ENCODE measurements at regions not wholly inside any gene's neighbourhood (a gene's known extent, or its start where the extent isn't known, plus 50 kb on each side); places are given as distances from the start of the nearest gene placed in this dataset.

- no peak for DNase-seq (ENCODE audit: low read depth)
- H3K4me3 ChIP-seq (ENCODE audit: low read depth, low read length), result no peak overlapping the region
- TF ChIP-seq, protein P1, sequence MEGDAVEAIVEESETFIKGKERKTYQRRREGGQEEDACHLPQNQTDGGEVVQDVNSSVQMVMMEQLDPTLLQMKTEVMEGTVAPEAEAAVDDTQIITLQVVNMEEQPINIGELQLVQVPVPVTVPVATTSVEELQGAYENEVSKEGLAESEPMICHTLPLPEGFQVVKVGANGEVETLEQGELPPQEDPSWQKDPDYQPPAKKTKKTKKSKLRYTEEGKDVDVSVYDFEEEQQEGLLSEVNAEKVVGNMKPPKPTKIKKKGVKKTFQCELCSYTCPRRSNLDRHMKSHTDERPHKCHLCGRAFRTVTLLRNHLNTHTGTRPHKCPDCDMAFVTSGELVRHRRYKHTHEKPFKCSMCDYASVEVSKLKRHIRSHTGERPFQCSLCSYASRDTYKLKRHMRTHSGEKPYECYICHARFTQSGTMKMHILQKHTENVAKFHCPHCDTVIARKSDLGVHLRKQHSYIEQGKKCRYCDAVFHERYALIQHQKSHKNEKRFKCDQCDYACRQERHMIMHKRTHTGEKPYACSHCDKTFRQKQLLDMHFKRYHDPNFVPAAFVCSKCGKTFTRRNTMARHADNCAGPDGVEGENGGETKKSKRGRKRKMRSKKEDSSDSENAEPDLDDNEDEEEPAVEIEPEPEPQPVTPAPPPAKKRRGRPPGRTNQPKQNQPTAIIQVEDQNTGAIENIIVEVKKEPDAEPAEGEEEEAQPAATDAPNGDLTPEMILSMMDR (IDR thresholded peaks at IDR 0.05; ENCODE audit: control insufficient read depth, extremely low read depth, insufficient read depth), result no peak
Observed at GRCh38 chr6:108760126-108761050, 87.8 kb upstream of the ARMC2 start.

DNA sequence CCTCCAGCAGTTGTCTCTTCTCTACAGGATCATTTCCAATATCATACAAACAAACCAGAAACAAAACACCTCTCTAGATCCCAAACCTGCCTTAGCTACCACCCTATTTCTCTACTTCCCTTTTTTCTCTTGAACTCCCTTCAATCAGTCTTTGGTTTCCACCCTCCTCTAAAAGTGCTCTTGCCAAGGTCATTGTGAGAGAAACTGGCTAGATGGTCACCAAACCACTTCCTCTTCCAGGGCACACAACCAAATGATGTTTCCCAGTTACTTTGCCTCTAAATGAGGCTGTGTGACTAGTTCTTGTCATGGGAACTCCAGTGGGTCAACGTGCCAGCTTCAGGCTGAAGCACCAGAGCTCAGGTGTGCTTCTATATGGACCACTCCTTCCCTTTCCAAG is 85.8 kb upstream of the ARMC2 start:
- no peak for DNase-seq (ENCODE audit: low read depth)
- TF ChIP-seq, protein P1 (IDR thresholded peaks at IDR 0.05; ENCODE audit: control insufficient read depth, extremely low read depth, insufficient read depth), result no peak
- no peak overlapping the region for H3K4me3 ChIP-seq (ENCODE audit: low read depth, low read length)

- peak; percentile 64 for DNase-seq (ENCODE audit: low read depth)
- no peak overlapping the region for H3K4me3 ChIP-seq (ENCODE audit: low read depth, low read length)
- TF ChIP-seq, protein P1 (IDR thresholded peaks at IDR 0.05; ENCODE audit: control insufficient read depth, extremely low read depth, insufficient read depth), result no peak
Observed at GRCh38 chr6:108763931-108764579, 84.2 kb upstream of the ARMC2 start.

DNA sequence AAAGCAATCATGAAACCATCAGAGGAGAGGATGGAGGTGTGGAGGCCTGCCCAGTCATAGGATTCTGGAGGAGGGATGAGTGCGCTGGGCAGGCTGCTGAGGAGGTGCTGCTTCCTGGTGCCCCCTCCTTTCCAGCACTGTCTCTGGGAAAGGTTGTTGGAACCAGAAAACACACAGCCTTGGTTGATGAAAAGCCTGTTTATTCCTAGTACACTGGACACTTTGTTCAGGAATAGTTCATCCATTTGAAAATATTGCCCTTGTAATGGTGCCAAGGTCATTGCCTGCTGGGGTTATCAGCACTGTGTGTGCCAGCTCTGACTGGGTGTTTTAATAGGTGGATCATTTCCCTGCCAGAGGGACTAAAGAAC is 83.7 kb upstream of the ARMC2 start:
- no peak overlapping the region for H3K4me3 ChIP-seq (ENCODE audit: low read depth, low read length)
- no peak for DNase-seq (ENCODE audit: low read depth)
- TF ChIP-seq, protein P1 (IDR thresholded peaks at IDR 0.05; ENCODE audit: control insufficient read depth, extremely low read depth, insufficient read depth), result no peak

DNA sequence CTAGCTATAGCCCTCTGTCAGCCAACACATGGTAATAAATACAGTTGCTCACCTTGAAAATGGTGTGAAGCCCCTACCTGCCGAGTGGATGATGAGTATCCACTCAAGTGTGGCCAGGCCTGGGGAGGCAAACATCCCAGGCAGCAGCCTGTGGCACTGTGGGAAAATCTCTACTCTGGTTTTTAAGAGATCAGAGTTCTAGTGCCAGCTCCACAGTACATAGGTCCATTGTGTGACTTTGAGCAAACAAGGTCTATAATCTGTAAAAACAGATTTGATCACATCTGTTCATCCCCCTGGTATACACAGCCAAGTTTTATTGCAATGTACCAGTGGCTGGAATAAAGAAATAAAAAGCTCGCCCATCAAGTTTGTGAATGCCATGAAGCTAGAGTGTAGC is 82.7 kb upstream of the ARMC2 start:
- TF ChIP-seq, protein P1 (IDR thresholded peaks at IDR 0.05; ENCODE audit: control insufficient read depth, extremely low read depth, insufficient read depth), result no peak
- DNase-seq (ENCODE audit: low read depth), result peak; percentile 35

DNA sequence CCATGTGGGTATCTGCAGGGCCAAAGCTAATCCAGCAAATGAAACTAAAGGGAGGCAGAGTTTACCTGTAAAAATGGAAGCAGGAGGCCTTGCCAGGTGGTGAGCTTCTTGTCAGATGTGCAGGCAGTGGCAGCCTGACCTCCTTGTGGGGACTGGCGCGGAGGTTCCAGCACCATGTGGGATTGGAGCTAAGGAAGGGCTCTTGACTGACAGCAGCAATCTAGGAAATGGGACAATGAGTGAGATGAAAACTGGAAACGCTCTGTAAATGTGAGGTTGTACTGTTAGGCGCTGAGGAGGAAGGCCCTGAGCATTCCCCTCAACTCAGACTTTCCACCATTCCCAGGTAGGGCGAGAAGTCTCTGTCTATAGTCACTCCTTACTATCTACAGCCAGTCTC is 81.8 kb upstream of the ARMC2 start:
- TF ChIP-seq, protein P1 (IDR thresholded peaks at IDR 0.05; ENCODE audit: control insufficient read depth, extremely low read depth, insufficient read depth), result no peak
- no peak for DNase-seq (ENCODE audit: low read depth)
- H3K4me3 ChIP-seq (ENCODE audit: low read depth, low read length), result no peak overlapping the region

More for the DNA sequence above, 82.7 kb upstream of the ARMC2 start:
- no peak overlapping the region for H3K4me3 ChIP-seq (ENCODE audit: low read depth, low read length)

All from LNCaP clone FGC (cell line).